PFSK-1 (cell line): ENCODE measurements at regions not wholly inside any gene's neighbourhood (a gene's known extent, or its start where the extent isn't known, plus 50 kb on each side); places are given as distances from the start of the nearest gene placed in this dataset.

Source experiments
- POLR2AphosphoS5 ChIP-seq: IDR thresholded peaks from 2 replicates; pipeline ENCODE4 v1.6.1; 2012; ENCODE audit warnings: low read depth, mild to moderate bottlenecking, control low read depth, low read length, moderate library complexity
- SIN3A ChIP-seq: IDR thresholded peaks from 2 replicates; pipeline ENCODE4 v1.6.1; 2012; ENCODE audit warnings: mild to moderate bottlenecking, low read length, moderate library complexity, borderline replicate concordance; ENCODE audit not compliant: insufficient read depth
- TAF1 ChIP-seq: IDR thresholded peaks from 2 replicates; pipeline ENCODE4 v1.6.1; 2012; ENCODE audit warnings: low read length, control low read depth, borderline replicate concordance; ENCODE audit not compliant: insufficient read depth

GRCh38 chr2:80968450-80968849 lies 663.9 kb upstream of the LRRTM1 start:
- TF ChIP-seq POLR2AphosphoS5 (no peak), TAF1 (no peak), SIN3A (no peak)
